BE2C (cell line): ENCODE measurements at regions not wholly inside any gene's neighbourhood (a gene's known extent, or its start where the extent isn't known, plus 50 kb on each side); places are given as distances from the start of the nearest gene placed in this dataset.

Experiments
- DNase-seq: peaks from one replicate; pipeline ENCODE4 v3.0.0-alpha.2; 2020
- H3K27me3 ChIP-seq: fragments of 250-450 bp; sonication (Bioruptor Pico); 2 replicates; pipeline ENCODE4 v1.5.1; 2020; ENCODE audit warnings: mild to moderate bottlenecking
- H3K36me3 ChIP-seq: fragments of 250-450 bp; sonication (Bioruptor Pico); 2 replicates; pipeline ENCODE4 v1.5.1; 2020; ENCODE audit warnings: mild to moderate bottlenecking
- H3K4me1 ChIP-seq: fragments of 250-450 bp; sonication (Bioruptor Pico); 2 replicates; pipeline ENCODE4 v1.5.1; 2020
- H3K4me3 ChIP-seq: 2 replicates; pipeline ENCODE4 v1.5.1; 2011; ENCODE audit warnings: low read depth, low read length
- H3K9me3 ChIP-seq: fragments of 250-450 bp; sonication (Bioruptor Pico); 2 replicates; pipeline ENCODE4 v1.5.1; 2020
- TF ChIP-seq, protein P1 (sequence below): IDR thresholded peaks from 2 replicates; pipeline ENCODE4 v1.5.1; 2012; ENCODE audit warnings: mild to moderate bottlenecking, low read depth, low read length

DNA sequence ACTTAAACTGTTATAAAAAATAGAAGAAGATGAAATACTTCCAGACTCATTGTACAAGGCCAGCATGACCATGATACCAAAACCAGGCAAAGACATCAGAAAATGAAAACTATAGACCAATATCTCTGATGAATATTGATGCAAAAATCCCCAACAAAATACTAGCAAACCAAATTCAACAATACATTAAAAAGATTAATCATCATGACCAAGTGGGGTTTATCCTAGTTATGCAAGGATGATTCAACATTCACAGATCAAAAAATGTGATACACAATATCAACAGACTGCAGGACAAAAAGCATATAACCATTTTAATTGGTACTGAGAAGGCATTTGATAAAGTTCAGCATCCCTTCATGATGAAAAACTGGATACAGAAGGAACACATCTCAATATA lies 824.5 kb upstream of the RAG2 start:
- DNase-seq: no peak
- TF ChIP-seq, protein P1, sequence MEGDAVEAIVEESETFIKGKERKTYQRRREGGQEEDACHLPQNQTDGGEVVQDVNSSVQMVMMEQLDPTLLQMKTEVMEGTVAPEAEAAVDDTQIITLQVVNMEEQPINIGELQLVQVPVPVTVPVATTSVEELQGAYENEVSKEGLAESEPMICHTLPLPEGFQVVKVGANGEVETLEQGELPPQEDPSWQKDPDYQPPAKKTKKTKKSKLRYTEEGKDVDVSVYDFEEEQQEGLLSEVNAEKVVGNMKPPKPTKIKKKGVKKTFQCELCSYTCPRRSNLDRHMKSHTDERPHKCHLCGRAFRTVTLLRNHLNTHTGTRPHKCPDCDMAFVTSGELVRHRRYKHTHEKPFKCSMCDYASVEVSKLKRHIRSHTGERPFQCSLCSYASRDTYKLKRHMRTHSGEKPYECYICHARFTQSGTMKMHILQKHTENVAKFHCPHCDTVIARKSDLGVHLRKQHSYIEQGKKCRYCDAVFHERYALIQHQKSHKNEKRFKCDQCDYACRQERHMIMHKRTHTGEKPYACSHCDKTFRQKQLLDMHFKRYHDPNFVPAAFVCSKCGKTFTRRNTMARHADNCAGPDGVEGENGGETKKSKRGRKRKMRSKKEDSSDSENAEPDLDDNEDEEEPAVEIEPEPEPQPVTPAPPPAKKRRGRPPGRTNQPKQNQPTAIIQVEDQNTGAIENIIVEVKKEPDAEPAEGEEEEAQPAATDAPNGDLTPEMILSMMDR: no peak
- no peaks in the 10 kb centered on the region for H3K27me3 ChIP-seq
- no peak overlapping the region for H3K4me3 ChIP-seq
- H3K9me3 ChIP-seq: no peaks in the 10 kb centered on the region
- no peaks in the 10 kb centered on the region for H3K36me3 ChIP-seq
- H3K4me1 ChIP-seq: no peaks in the 10 kb centered on the region

DNA sequence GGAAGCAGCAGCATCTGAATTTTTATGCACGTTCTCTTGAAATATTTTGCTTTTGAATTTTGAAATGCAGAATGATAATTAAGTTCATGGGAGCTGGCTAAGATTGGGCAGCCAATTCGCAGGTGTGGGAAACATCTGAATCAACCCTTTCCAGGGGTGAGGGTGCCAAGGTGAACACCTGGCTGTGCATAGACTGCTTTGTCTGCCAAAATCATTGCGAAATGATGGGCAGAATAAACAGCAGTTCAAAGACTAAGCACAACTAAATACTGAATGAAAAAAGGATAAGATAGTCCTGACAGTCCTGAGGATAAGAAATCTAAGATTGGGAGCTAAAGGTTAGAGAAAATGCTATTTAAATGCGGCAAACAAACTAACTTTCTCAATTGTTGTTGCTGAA lies 813.3 kb upstream of the RAG2 start:
- Histone ChIP-seq H3K27me3 (no peaks in the 10 kb centered on the region), H3K4me3 (no peak overlapping the region), H3K36me3 (no peaks in the 10 kb centered on the region), H3K9me3 (no peaks in the 10 kb centered on the region), H3K4me1 (no peaks in the 10 kb centered on the region)
- TF ChIP-seq, protein P1: no peak
- no peak for DNase-seq

DNA sequence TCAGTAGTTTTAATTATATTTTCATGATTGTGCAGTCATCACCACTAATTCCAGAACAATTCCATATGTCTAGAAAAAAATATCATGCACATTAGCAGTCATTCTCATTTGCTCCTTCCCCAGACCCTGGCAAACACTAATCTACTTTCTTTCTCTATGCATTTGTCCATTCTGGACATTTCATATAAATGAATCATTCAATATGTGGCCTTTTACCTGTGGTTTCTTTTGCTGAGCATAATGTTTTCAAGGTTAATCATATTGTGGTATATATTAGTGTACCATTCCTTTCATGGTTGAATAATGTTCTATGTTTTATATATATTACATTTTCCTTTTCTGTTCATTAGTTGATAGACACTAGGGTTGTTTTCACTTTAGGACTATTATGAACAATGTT lies 811.1 kb upstream of the RAG2 start:
- no peaks in the 10 kb centered on the region for H3K36me3 ChIP-seq
- no peaks in the 10 kb centered on the region for H3K9me3 ChIP-seq
- TF ChIP-seq, protein P1: no peak
- H3K27me3 ChIP-seq: no peaks in the 10 kb centered on the region
- no peaks in the 10 kb centered on the region for H3K4me1 ChIP-seq
- no peak for DNase-seq
- no peak overlapping the region for H3K4me3 ChIP-seq

DNA sequence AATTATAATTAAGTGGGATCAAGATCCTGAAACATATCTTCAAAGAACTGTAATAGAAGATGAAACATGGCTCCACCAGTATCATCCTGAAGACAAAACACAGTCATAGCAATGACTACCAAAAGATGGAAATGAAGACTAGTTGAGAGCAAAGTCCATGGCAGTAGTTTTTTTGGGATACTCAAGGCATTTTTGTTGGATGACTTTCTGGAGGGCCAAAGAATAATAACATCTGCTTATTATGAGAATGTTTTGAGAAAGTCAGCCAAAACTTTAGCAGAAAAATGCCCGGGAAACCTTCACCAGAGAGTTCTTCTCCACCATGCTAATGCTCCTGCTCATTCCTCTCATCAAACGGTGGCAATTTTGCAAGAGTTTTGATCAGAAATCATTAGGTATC lies 809.4 kb upstream of the RAG2 start:
- H3K4me3 ChIP-seq: no peak overlapping the region
- H3K4me1 ChIP-seq: no peaks in the 10 kb centered on the region
- no peaks in the 10 kb centered on the region for H3K27me3 ChIP-seq
- TF ChIP-seq, protein P1: no peak
- no peaks in the 10 kb centered on the region for H3K36me3 ChIP-seq
- H3K9me3 ChIP-seq: no peaks in the 10 kb centered on the region
- no peak for DNase-seq

DNA sequence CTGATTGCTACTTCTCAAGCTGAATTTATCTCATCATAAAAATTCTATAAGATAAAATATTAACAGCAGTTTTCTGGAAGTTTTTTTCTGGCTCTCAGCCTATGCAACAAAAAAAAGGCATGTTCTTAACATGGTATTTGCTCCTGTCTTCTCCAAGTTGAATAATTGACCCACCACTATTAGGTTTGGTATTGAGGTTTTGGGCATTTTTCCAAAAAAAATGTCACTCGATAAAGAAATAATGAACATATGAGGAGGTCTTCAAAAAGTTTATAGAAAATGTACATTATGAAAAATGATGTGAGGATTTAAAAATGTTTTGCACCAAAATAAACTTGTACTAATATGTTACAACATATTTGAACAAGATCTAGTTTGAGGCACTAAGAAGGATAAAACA lies 808.6 kb upstream of the RAG2 start:
- TF ChIP-seq, protein P1: no peak
- no peak overlapping the region for H3K4me3 ChIP-seq
- no peak for DNase-seq
- no peaks in the 10 kb centered on the region for H3K27me3 ChIP-seq
- no peaks in the 10 kb centered on the region for H3K9me3 ChIP-seq
- H3K36me3 ChIP-seq: no peaks in the 10 kb centered on the region
- H3K4me1 ChIP-seq: no peaks in the 10 kb centered on the region

DNA sequence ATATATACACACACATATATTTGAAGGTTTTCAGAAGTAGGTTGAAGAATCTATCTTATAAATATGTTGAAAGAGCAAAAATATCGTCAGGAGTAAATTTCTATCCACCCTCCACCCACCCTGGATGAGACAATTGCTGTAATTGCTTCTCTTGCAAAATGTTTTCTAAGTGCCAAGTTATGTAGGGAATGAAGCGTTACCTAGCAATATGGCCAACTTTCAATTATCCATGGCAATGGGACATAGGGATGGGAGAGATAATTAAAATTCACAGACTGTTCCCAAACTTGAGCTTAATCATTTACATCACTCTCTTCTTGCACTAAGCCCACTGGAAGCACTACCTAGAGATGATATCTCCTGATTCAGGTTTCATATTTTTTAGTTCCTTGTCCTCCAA lies 806.2 kb upstream of the RAG2 start:
- no peak overlapping the region for H3K4me3 ChIP-seq
- no peaks in the 10 kb centered on the region for H3K9me3 ChIP-seq

More for the DNA sequence above, 806.2 kb upstream of the RAG2 start:
- TF ChIP-seq, protein P1: no peak
- Histone ChIP-seq H3K27me3 (no peaks in the 10 kb centered on the region), H3K4me1 (no peaks in the 10 kb centered on the region), H3K36me3 (no peaks in the 10 kb centered on the region)
- no peak for DNase-seq
